MCF 10A (cell line): ENCODE measurements at regions not wholly inside any gene's neighbourhood (a gene's known extent, or its start where the extent isn't known, plus 50 kb on each side); places are given as distances from the start of the nearest gene placed in this dataset.

ENCODE experiments used
- BruUV-seq: library from RNA; stranded (reverse); fragments of 400-500 nt; replicated peaks from 2 replicates; lab custom pipeline; 2021; lab: Mats Ljungman, UMichigan
- CTCF ChIA-PET: fragments of 300-600 bp; sonication (Branson Sonifier 250); formaldehyde crosslinking; extraction: SDS; loops from one replicate; lab custom pipeline; 2021; ENCODE audit warnings: antibody characterized with exemption, inconsistent platforms; lab: Yijun Ruan, JAX
- POLR2A ChIA-PET: fragments of 300-600, 350-650 bp; sonication (Branson Sonifier 250); formaldehyde crosslinking; extraction: SDS; loops from one replicate; lab custom pipeline; 2020; ENCODE audit warnings: antibody characterized with exemption, inconsistent platforms; lab: Yijun Ruan, JAX
- DNase-seq: peaks from one replicate; pipeline ENCODE4 v3.0.0-alpha.2; 2018; ENCODE audit not compliant: unreplicated experiment
- H3K27ac Mint-ChIP-seq: one replicate; pipeline ENCODE4 v1.8.0; 2022; ENCODE audit warnings: mild to moderate bottlenecking, low read depth, mixed read lengths; ENCODE audit not compliant: unreplicated experiment
- H3K27me3 Mint-ChIP-seq: one replicate; pipeline ENCODE4 v1.8.0; 2022; ENCODE audit warnings: mixed read lengths; ENCODE audit not compliant: insufficient read depth, unreplicated experiment
- H3K36me3 Mint-ChIP-seq: one replicate; pipeline ENCODE4 v1.8.0; 2022; ENCODE audit warnings: mild to moderate bottlenecking, moderate library complexity, mixed read lengths; ENCODE audit not compliant: insufficient read depth, unreplicated experiment
- H3K4me1 Mint-ChIP-seq: one replicate; pipeline ENCODE4 v1.8.0; 2022; ENCODE audit warnings: mixed read lengths; ENCODE audit not compliant: insufficient read depth, unreplicated experiment
- H3K4me3 Mint-ChIP-seq: one replicate; pipeline ENCODE4 v1.8.0; 2022; ENCODE audit warnings: mild to moderate bottlenecking, moderate library complexity, mixed read lengths; ENCODE audit not compliant: unreplicated experiment
- H3K9me3 Mint-ChIP-seq: one replicate; pipeline ENCODE4 v1.8.0; 2022; ENCODE audit warnings: mixed read lengths; ENCODE audit not compliant: unreplicated experiment
- intact Hi-C: fragments of 100-400 bp; cut with micrococcal nuclease; formaldehyde crosslinking; loops from 2 replicates; pipeline ENCODE4 v1.14.1; 2022
- TF ChIP-seq, protein P1 (sequence below): fragments of 200-600 bp; IDR thresholded peaks from one replicate; pipeline ENCODE4 v1.8.0; 2022; ENCODE audit warnings: antibody characterized with exemption, mild to moderate bottlenecking; ENCODE audit not compliant: unreplicated experiment

GRCh38 chr4:124491361-124492145 is 221.0 kb downstream of the ANKRD50 start:
- no peak overlapping the region for H3K27ac Mint-ChIP-seq
- TF ChIP-seq, protein P1, sequence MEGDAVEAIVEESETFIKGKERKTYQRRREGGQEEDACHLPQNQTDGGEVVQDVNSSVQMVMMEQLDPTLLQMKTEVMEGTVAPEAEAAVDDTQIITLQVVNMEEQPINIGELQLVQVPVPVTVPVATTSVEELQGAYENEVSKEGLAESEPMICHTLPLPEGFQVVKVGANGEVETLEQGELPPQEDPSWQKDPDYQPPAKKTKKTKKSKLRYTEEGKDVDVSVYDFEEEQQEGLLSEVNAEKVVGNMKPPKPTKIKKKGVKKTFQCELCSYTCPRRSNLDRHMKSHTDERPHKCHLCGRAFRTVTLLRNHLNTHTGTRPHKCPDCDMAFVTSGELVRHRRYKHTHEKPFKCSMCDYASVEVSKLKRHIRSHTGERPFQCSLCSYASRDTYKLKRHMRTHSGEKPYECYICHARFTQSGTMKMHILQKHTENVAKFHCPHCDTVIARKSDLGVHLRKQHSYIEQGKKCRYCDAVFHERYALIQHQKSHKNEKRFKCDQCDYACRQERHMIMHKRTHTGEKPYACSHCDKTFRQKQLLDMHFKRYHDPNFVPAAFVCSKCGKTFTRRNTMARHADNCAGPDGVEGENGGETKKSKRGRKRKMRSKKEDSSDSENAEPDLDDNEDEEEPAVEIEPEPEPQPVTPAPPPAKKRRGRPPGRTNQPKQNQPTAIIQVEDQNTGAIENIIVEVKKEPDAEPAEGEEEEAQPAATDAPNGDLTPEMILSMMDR, result no peak
- BruUV-seq, result no TSS peak
- no peaks in the 10 kb centered on the region for H3K36me3 Mint-ChIP-seq
- no peaks in the 10 kb centered on the region for H3K4me1 Mint-ChIP-seq
- H3K9me3 Mint-ChIP-seq, result peaks cover 6% of the 10 kb centered on the region
- no peak overlapping the region for H3K4me3 Mint-ChIP-seq
- ChIA-PET POLR2A (no interaction called here), CTCF (no interaction called here)
- intact Hi-C loops, result no loop called here
- H3K27me3 Mint-ChIP-seq, result no peaks in the 10 kb centered on the region
- DNase-seq, result no peak

GRCh38 chr4:124499261-124499660 is 213.3 kb downstream of the ANKRD50 start:
- Mint-ChIP-seq H3K27me3 (no peaks in the 10 kb centered on the region), H3K27ac (no peak overlapping the region), H3K4me3 (no peak overlapping the region), H3K9me3 (no peaks in the 10 kb centered on the region), H3K4me1 (no peaks in the 10 kb centered on the region), H3K36me3 (no peaks in the 10 kb centered on the region)
- no TSS peak for BruUV-seq
- no peak for DNase-seq
- intact Hi-C loops, result no loop called here
- POLR2A ChIA-PET, result no interaction called here
- CTCF ChIA-PET, result interaction anchor here (0.5 to 1.0 kb wide), 2 partner anchors 9 to 210 kb away, joined by 3 read pairs; no protein-coding TSS in a partner anchor
- TF ChIP-seq, protein P1, result no peak

DNA sequence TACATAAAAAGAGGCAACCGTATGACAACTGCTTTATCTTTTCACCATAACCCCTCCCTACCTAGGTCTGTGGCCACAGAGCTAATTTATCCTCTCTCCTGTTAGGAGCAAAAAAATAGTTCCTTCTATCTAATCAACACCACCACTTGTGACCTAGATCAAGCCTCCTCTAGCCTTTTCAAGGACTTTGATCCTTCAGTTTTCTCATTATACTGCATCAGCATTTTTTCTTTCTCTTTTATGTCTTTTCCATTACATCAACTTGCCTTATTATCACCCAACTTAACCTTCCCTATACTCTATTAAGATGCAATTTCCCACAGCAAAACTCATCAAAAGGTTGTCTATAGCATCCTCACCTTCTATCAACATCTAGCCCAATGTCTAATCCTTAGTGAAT is 211.0 kb downstream of the ANKRD50 start:
- Mint-ChIP-seq H3K27ac (no peak overlapping the region), H3K36me3 (no peaks in the 10 kb centered on the region), H3K4me3 (no peak overlapping the region), H3K27me3 (no peaks in the 10 kb centered on the region), H3K4me1 (no peaks in the 10 kb centered on the region), H3K9me3 (no peaks in the 10 kb centered on the region)
- ChIA-PET CTCF (no interaction called here), POLR2A (interaction anchor here (1.1 kb wide), 1 partner anchor 38 kb away, joined by 3 read pairs; no protein-coding TSS in a partner anchor)
- TF ChIP-seq, protein P1, result no peak
- intact Hi-C loops, result no loop called here
- no peak for DNase-seq
- BruUV-seq, result no TSS peak

DNA sequence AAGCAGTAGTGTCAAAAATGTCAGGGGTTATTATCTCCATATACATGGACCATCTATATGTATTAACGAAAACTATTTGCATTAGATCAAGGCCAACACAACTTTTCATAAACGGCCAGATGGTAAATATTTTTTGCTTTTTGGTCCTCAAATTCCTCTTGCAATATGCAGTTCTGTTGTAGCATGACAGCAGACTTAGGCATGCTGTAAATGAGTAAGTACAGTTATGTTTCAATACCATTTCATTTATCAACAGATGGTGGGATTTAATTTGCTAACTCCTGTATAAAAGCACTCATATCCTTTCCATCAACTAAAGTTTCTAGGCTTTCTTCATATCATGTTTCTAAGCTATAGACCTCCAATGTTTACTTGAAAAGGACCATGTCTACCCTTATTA is 208.1 kb downstream of the ANKRD50 start:
- ChIA-PET POLR2A (no interaction called here), CTCF (no interaction called here)
- TF ChIP-seq, protein P1, result no peak
- no peaks in the 10 kb centered on the region for H3K36me3 Mint-ChIP-seq
- no peak overlapping the region for H3K4me3 Mint-ChIP-seq
- no peak for DNase-seq
- intact Hi-C loops, result no loop called here
- H3K9me3 Mint-ChIP-seq, result no peaks in the 10 kb centered on the region
- no TSS peak for BruUV-seq
- H3K4me1 Mint-ChIP-seq, result no peaks in the 10 kb centered on the region
- H3K27me3 Mint-ChIP-seq, result no peaks in the 10 kb centered on the region
- H3K27ac Mint-ChIP-seq, result no peak overlapping the region
